BJ (cell line): ENCODE measurements at regions not wholly inside any gene's neighbourhood (a gene's known extent, or its start where the extent isn't known, plus 50 kb on each side); places are given as distances from the start of the nearest gene placed in this dataset.

Source experiments
- CTCF ChIA-PET: fragments of 350-600 bp; formaldehyde crosslinking; extraction: SDS; loops from one replicate; lab custom pipeline; 2021; ENCODE audit warnings: antibody characterized with exemption, inconsistent platforms; lab: Yijun Ruan, JAX
- POLR2A ChIA-PET: fragments of 300-600 bp; sonication (Branson Sonifier 250); formaldehyde crosslinking; extraction: SDS; loops from one replicate; lab custom pipeline; 2021; ENCODE audit warnings: antibody characterized with exemption; lab: Charles Lee
- DNase-seq: peaks from one replicate; pipeline ENCODE4 v3.0.0-alpha.2; 2011; ENCODE audit warnings: low read depth
- H3K27me3 ChIP-seq: 2 replicates; pipeline ENCODE4 v1.6.0; 2011; ENCODE audit warnings: low read length; ENCODE audit not compliant: control insufficient read depth, insufficient read depth
- H3K36me3 ChIP-seq: 2 replicates; pipeline ENCODE4 v1.5.1; 2011; ENCODE audit warnings: low read length; ENCODE audit not compliant: control insufficient read depth, insufficient read depth
- H3K4me3 ChIP-seq: 2 replicates; pipeline ENCODE4 v1.5.1; 2011; ENCODE audit warnings: low read depth, mild to moderate bottlenecking, control low read depth, low read length
- TF ChIP-seq, protein P1 (sequence below): IDR thresholded peaks from 2 replicates; pipeline ENCODE4 v1.5.1; 2011; ENCODE audit warnings: low read depth, mild to moderate bottlenecking, control low read depth, inconsistent platforms, low read length, moderate library complexity; ENCODE audit not compliant: insufficient read depth

DNA sequence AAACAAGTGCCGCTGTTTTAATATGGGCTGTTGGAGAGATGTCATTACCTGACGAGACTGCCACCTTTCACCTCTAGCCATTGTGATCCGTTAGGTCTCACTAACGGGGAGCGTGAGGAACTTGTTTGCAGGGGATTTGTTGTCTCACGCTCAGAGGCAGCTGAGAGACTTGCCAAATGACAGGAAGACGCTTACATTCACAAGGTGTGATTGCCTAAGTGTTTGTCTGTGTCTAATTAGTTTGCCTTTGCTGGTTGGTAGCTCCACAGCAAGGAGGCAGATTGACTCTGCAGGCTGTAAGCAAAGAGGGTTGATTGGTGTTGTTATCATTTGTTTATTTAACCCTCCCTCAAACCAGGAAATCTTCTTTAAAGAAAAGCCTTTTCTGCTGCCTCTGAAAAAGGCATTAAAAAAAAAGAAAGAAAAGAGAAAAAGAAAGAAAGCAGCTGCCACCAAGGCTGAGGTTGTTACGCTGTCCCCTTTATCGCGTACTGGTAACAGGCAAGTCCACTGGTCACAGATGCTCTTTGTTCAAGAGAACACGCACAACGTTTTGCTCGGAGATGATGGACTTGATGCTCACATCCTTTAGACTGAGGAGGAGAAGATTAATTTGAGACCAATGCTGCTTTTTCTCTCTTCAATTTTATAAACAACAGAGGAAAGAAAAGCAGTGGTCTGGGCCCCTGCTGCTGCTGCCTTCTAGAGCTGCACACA is 203.9 kb downstream of the ZNF326 start:
- Histone ChIP-seq H3K27me3 (peaks cover 2% of the 10 kb centered on the region; the same call in 1 of the 2 replicates), H3K4me3 (no peak overlapping the region), H3K36me3 (no peaks in the 10 kb centered on the region)
- CTCF ChIA-PET: no interaction called here
- TF ChIP-seq, protein P1, sequence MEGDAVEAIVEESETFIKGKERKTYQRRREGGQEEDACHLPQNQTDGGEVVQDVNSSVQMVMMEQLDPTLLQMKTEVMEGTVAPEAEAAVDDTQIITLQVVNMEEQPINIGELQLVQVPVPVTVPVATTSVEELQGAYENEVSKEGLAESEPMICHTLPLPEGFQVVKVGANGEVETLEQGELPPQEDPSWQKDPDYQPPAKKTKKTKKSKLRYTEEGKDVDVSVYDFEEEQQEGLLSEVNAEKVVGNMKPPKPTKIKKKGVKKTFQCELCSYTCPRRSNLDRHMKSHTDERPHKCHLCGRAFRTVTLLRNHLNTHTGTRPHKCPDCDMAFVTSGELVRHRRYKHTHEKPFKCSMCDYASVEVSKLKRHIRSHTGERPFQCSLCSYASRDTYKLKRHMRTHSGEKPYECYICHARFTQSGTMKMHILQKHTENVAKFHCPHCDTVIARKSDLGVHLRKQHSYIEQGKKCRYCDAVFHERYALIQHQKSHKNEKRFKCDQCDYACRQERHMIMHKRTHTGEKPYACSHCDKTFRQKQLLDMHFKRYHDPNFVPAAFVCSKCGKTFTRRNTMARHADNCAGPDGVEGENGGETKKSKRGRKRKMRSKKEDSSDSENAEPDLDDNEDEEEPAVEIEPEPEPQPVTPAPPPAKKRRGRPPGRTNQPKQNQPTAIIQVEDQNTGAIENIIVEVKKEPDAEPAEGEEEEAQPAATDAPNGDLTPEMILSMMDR: no peak
- DNase-seq: no peak
- POLR2A ChIA-PET: no interaction called here

GRCh38 chr1:90193116-90193515 is 198.2 kb downstream of the ZNF326 start:
- ChIA-PET CTCF (no interaction called here), POLR2A (no interaction called here)
- DNase-seq: no peak
- no peaks in the 10 kb centered on the region for H3K27me3 ChIP-seq
- no peak overlapping the region for H3K4me3 ChIP-seq
- no peaks in the 10 kb centered on the region for H3K36me3 ChIP-seq
- TF ChIP-seq, protein P1: no peak

- Histone ChIP-seq H3K4me3 (no peak overlapping the region), H3K36me3 (no peaks in the 10 kb centered on the region), H3K27me3 (no peaks in the 10 kb centered on the region)
- ChIA-PET CTCF (interaction anchor here (0.5 kb wide), 1 partner anchor 365 kb away, joined by 3 read pairs; no protein-coding TSS in a partner anchor), POLR2A (no interaction called here)
- DNase-seq: no peak
- TF ChIP-seq, protein P1: no peak
Observed at GRCh38 chr1:90192408-90192807, 197.5 kb downstream of the ZNF326 start.

DNA sequence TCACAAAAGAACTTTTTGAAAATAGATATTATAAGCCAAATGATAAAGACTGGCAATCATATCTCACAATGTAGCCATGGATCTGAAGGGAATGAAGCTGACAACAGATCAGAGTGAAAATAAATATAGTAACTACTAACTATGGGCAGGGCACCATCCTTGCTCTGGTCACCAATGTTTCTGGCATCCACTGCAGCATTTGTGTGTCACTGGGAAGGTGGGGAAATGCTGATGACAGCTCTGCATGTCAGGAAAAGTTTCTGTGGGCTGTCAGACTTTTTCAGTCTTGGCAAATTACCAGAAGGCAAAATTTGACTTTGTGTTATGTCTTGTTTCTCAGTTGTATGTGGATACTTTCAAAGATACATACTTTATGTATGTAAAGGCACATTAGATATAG is 195.6 kb downstream of the ZNF326 start:
- Histone ChIP-seq H3K27me3 (no peaks in the 10 kb centered on the region), H3K4me3 (no peak overlapping the region), H3K36me3 (no peaks in the 10 kb centered on the region)
- CTCF ChIA-PET: no interaction called here
- no peak for DNase-seq
- TF ChIP-seq, protein P1: no peak
- POLR2A ChIA-PET: no interaction called here

GRCh38 chr1:90189889-90190288 is 195.0 kb downstream of the ZNF326 start:
- ChIA-PET CTCF (no interaction called here), POLR2A (no interaction called here)
- H3K4me3 ChIP-seq: no peak overlapping the region
- no peak for DNase-seq
- no peaks in the 10 kb centered on the region for H3K36me3 ChIP-seq
- no peaks in the 10 kb centered on the region for H3K27me3 ChIP-seq
- TF ChIP-seq, protein P1: no peak
